ENCODE measurements at regions not wholly inside any gene's neighbourhood (a gene's known extent, or its start where the extent isn't known, plus 50 kb on each side); places are given as distances from the start of the nearest gene placed in this dataset.

DNA sequence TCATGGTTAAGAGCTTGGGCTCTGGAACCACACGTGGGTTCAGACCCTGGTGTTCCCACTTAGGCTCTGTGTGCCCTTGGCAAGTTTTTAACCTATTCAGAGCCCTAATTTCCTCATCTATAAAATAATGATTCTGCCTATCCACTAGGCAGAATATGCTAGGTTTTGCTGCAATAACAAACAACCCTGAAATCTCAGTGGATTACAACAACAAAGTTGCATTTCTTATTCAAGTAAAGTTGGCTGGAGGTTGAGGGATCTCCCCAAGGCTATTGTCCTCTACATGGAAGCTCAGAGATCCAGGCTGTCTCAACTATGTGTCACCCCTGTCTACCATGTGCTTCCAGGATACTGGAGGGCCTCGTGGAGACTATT, 275.4 kb upstream of the SIX2 start:
- FAIRE-seq: no peak
- Histone ChIP-seq H3K4me3 (ENCODE audit: control insufficient read depth in 2 of 3, extremely low read depth in 1 of 3, insufficient read depth in 2 of 3, low read depth in 1 of 3, low read length in 3 of 3) (no peak overlapping the region), H3K9ac (ENCODE audit: control insufficient read depth, extremely low read depth, insufficient read depth, low read length) (no peak overlapping the region), H3K36me3 (ENCODE audit: control insufficient read depth in 2 of 2, extremely low read depth in 1 of 2, insufficient read depth in 2 of 2, low read length in 2 of 2) (no peaks in the 10 kb centered on the region), H3K27ac (ENCODE audit: control insufficient read depth, insufficient read depth, low read length) (no peak overlapping the region), H3K9me3 (ENCODE audit: control insufficient read depth, low read depth, low read length) (no peaks in the 10 kb centered on the region), H3K9me1 (ENCODE audit: control insufficient read depth, extremely low read depth, insufficient read depth, low read length) (no peaks in the 10 kb centered on the region), H2AFZ (ENCODE audit: control insufficient read depth, low read length) (no peak overlapping the region), H3K4me1 (ENCODE audit: control insufficient read depth, extremely low read depth, insufficient read depth, low read length) (peaks cover 2% of the 10 kb centered on the region), H3K4me2 (ENCODE audit: control insufficient read depth, extremely low read depth, insufficient read depth, low read depth, low read length) (no peak overlapping the region), H3K27me3 (ENCODE audit: control insufficient read depth, extremely low read depth, insufficient read depth, low read length) (peaks cover 5% of the 10 kb centered on the region), H3K79me2 (ENCODE audit: control insufficient read depth, insufficient read depth, low read length) (no peaks in the 10 kb centered on the region), H4K20me1 (ENCODE audit: control insufficient read depth, extremely low read depth, insufficient read depth, low read length) (no peaks in the 10 kb centered on the region)
- dilution Hi-C loops (cut with MboI; ENCODE audit: extremely low pct_ligation_motif_present, low sequenced_read_pairs): no loop called here
- DNase-seq (ENCODE audit: low read depth, low spot score): no peak
- no peak for TF ChIP-seq EZH2 (IDR thresholded peaks at IDR 0.05; ENCODE audit: low read length)
- TF ChIP-seq, protein P1, sequence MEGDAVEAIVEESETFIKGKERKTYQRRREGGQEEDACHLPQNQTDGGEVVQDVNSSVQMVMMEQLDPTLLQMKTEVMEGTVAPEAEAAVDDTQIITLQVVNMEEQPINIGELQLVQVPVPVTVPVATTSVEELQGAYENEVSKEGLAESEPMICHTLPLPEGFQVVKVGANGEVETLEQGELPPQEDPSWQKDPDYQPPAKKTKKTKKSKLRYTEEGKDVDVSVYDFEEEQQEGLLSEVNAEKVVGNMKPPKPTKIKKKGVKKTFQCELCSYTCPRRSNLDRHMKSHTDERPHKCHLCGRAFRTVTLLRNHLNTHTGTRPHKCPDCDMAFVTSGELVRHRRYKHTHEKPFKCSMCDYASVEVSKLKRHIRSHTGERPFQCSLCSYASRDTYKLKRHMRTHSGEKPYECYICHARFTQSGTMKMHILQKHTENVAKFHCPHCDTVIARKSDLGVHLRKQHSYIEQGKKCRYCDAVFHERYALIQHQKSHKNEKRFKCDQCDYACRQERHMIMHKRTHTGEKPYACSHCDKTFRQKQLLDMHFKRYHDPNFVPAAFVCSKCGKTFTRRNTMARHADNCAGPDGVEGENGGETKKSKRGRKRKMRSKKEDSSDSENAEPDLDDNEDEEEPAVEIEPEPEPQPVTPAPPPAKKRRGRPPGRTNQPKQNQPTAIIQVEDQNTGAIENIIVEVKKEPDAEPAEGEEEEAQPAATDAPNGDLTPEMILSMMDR (optimal IDR thresholded peaks at IDR 0.05 in 1 of 3, IDR thresholded peaks at IDR 0.05 in 1 of 3, conservative IDR thresholded peaks at IDR 0.05 in 1 of 3; ENCODE audit: extremely low read depth in 1 of 3, insufficient read depth in 2 of 3, low read length in 3 of 3): no peak

GRCh38 chr2:45283764-45284620, 274.7 kb upstream of the SIX2 start:
- Histone ChIP-seq H3K36me3 (ENCODE audit: control insufficient read depth in 2 of 2, extremely low read depth in 1 of 2, insufficient read depth in 2 of 2, low read length in 2 of 2) (no peaks in the 10 kb centered on the region), H3K27ac (ENCODE audit: control insufficient read depth, insufficient read depth, low read length) (no peak overlapping the region), H4K20me1 (ENCODE audit: control insufficient read depth, extremely low read depth, insufficient read depth, low read length) (no peaks in the 10 kb centered on the region), H3K9me1 (ENCODE audit: control insufficient read depth, extremely low read depth, insufficient read depth, low read length) (no peaks in the 10 kb centered on the region), H3K4me3 (ENCODE audit: control insufficient read depth in 2 of 3, extremely low read depth in 1 of 3, insufficient read depth in 2 of 3, low read depth in 1 of 3, low read length in 3 of 3) (no peak overlapping the region), H3K9me3 (ENCODE audit: control insufficient read depth, low read depth, low read length) (no peaks in the 10 kb centered on the region), H3K9ac (ENCODE audit: control insufficient read depth, extremely low read depth, insufficient read depth, low read length) (no peak overlapping the region), H3K27me3 (ENCODE audit: control insufficient read depth, extremely low read depth, insufficient read depth, low read length) (peaks cover 5% of the 10 kb centered on the region), H3K79me2 (ENCODE audit: control insufficient read depth, insufficient read depth, low read length) (no peaks in the 10 kb centered on the region), H3K4me2 (ENCODE audit: control insufficient read depth, extremely low read depth, insufficient read depth, low read depth, low read length) (no peak overlapping the region), H3K4me1 (ENCODE audit: control insufficient read depth, extremely low read depth, insufficient read depth, low read length) (peaks cover 2% of the 10 kb centered on the region), H2AFZ (ENCODE audit: control insufficient read depth, low read length) (no peak overlapping the region)
- FAIRE-seq (no peak), DNase-seq (ENCODE audit: low read depth, low spot score) (peak; percentile 55)
- dilution Hi-C loops (cut with MboI; ENCODE audit: extremely low pct_ligation_motif_present, low sequenced_read_pairs): no loop called here
- TF ChIP-seq, protein P1 (optimal IDR thresholded peaks at IDR 0.05 in 1 of 3, IDR thresholded peaks at IDR 0.05 in 1 of 3, conservative IDR thresholded peaks at IDR 0.05 in 1 of 3; ENCODE audit: extremely low read depth in 1 of 3, insufficient read depth in 2 of 3, low read length in 3 of 3): no peak
- TF ChIP-seq EZH2 (IDR thresholded peaks at IDR 0.05; ENCODE audit: low read length): no peak

All from keratinocyte (primary cell).